SK-N-MC (cell line): ENCODE measurements at regions not wholly inside any gene's neighbourhood (a gene's known extent, or its start where the extent isn't known, plus 50 kb on each side); places are given as distances from the start of the nearest gene placed in this dataset.

Experiments
- EZH2 ChIP-seq: fragments of 200-600 bp; sonication (generic); IDR thresholded peaks from one replicate; pipeline ENCODE4 v1.6.1; 2017; ENCODE audit warnings: antibody characterized with exemption
- POLR2AphosphoS5 ChIP-seq: IDR thresholded peaks from 2 replicates; pipeline ENCODE4 v1.6.1; 2012; ENCODE audit warnings: mild to moderate bottlenecking, low read depth, low read length, borderline replicate concordance

- TF ChIP-seq POLR2AphosphoS5 (no peak), EZH2 (no peak)
Measured at GRCh38 chr7:21370283-21370982, 57.5 kb upstream of the SP4 start.
